H9 (cell line): ENCODE measurements at regions not wholly inside any gene's neighbourhood (a gene's known extent, or its start where the extent isn't known, plus 50 kb on each side); places are given as distances from the start of the nearest gene placed in this dataset.

Experiments used
- DNase-seq: peaks from one replicate; pipeline ENCODE4 v3.0.0-alpha.2; 2017
- H2AFZ ChIP-seq: one replicate; pipeline ENCODE4 v1.6.1; 2013; ENCODE audit warnings: mild to moderate bottlenecking, low read length, control low read depth, moderate library complexity
- H2AK5ac ChIP-seq: 2 replicates; pipeline ENCODE4 v1.6.1; 2013; ENCODE audit warnings: low read length, control low read depth, mixed read lengths; ENCODE audit not compliant: insufficient read length
- H2BK120ac ChIP-seq: one replicate; pipeline ENCODE4 v1.6.1; 2013; ENCODE audit warnings: low read depth, mild to moderate bottlenecking, low read length, control low read depth, inconsistent platforms; ENCODE audit not compliant: poor library complexity, severe bottlenecking
- H2BK12ac ChIP-seq: 2 replicates; pipeline ENCODE4 v1.6.1; 2013; ENCODE audit warnings: low read length, control low read depth, mixed read lengths, low read depth; ENCODE audit not compliant: insufficient read length
- H2BK15ac ChIP-seq: 2 replicates; pipeline ENCODE4 v1.6.1; 2013; ENCODE audit warnings: low read depth, low read length, control low read depth
- H2BK20ac ChIP-seq: one replicate; pipeline ENCODE4 v1.6.1; 2013; ENCODE audit warnings: low read depth, mild to moderate bottlenecking, low read length, control low read depth, inconsistent platforms; ENCODE audit not compliant: poor library complexity, severe bottlenecking
- H2BK5ac ChIP-seq: 2 replicates; pipeline ENCODE4 v1.6.1; 2013; ENCODE audit warnings: low read length, control low read depth, mixed read lengths; ENCODE audit not compliant: insufficient read length
- H3K14ac ChIP-seq: 2 replicates; pipeline ENCODE4 v1.6.1; 2013; ENCODE audit warnings: low read length, control low read depth; ENCODE audit not compliant: insufficient read depth
- H3K18ac ChIP-seq: 2 replicates; pipeline ENCODE4 v1.6.1; 2013; ENCODE audit warnings: low read depth, mild to moderate bottlenecking, mixed read lengths, low read length, control low read depth; ENCODE audit not compliant: insufficient read length
- H3K23ac ChIP-seq: 2 replicates; pipeline ENCODE4 v1.6.1; 2013; ENCODE audit warnings: low read length, control low read depth, mixed read lengths, low read depth; ENCODE audit not compliant: insufficient read length
- H3K23me2 ChIP-seq: 2 replicates; pipeline ENCODE4 v1.6.1; 2013; ENCODE audit warnings: low read depth, mild to moderate bottlenecking, mixed read lengths, low read length, control low read depth; ENCODE audit not compliant: insufficient read length, poor library complexity, severe bottlenecking
- H3K27ac ChIP-seq: 2 replicates; pipeline ENCODE4 v1.5.1; 2013; ENCODE audit warnings: low read length, control low read depth, mixed read lengths, low read depth; ENCODE audit not compliant: insufficient read length
- H3K27me3 ChIP-seq: 2 replicates; pipeline ENCODE4 v1.6.1; 2013; ENCODE audit warnings: low read length, control low read depth, inconsistent platforms; ENCODE audit not compliant: insufficient read depth
- H3K4ac ChIP-seq: 2 replicates; pipeline ENCODE4 v1.6.1; 2013; ENCODE audit warnings: low read depth, mild to moderate bottlenecking, control low read depth, inconsistent platforms, low read length, moderate library complexity
- H3K4me1 ChIP-seq: 2 replicates; pipeline ENCODE4 v1.6.1; 2013; ENCODE audit warnings: low read length, control low read depth, inconsistent platforms; ENCODE audit not compliant: insufficient read depth
- H3K4me2 ChIP-seq: 2 replicates; pipeline ENCODE4 v1.6.1; 2013; ENCODE audit warnings: low read length, control low read depth, mixed read lengths; ENCODE audit not compliant: insufficient read length, insufficient read depth
- H3K56ac ChIP-seq: 2 replicates; pipeline ENCODE4 v1.6.1; 2013; ENCODE audit warnings: low read depth, mild to moderate bottlenecking, mixed read lengths, low read length, control low read depth; ENCODE audit not compliant: insufficient read length
- H3K79me1 ChIP-seq: 2 replicates; pipeline ENCODE4 v1.6.1; 2013; ENCODE audit warnings: low read depth, mild to moderate bottlenecking, moderate library complexity, low read length, control low read depth, inconsistent platforms; ENCODE audit not compliant: insufficient read depth, poor library complexity, severe bottlenecking
- H3K79me2 ChIP-seq: 2 replicates; pipeline ENCODE4 v1.6.1; 2013; ENCODE audit warnings: low read length, control low read depth, inconsistent platforms; ENCODE audit not compliant: insufficient read depth
- H3K9ac ChIP-seq: 2 replicates; pipeline ENCODE4 v1.6.1; 2013; ENCODE audit warnings: low read length, control low read depth, mixed read lengths; ENCODE audit not compliant: insufficient read length; ENCODE audit errors: extremely low read depth
- H3K9me3 ChIP-seq: one replicate; pipeline ENCODE4 v1.6.1; 2013; ENCODE audit warnings: low read depth, low read length, inconsistent platforms; ENCODE audit not compliant: control insufficient read depth
- H3T11ph ChIP-seq: one replicate; pipeline ENCODE4 v1.6.1; 2013; ENCODE audit warnings: mild to moderate bottlenecking, low read length, control low read depth, inconsistent platforms
- H4K20me1 ChIP-seq: one replicate; pipeline ENCODE4 v1.6.1; 2013; ENCODE audit not compliant: control insufficient read depth, insufficient read length, insufficient read depth
- H4K5ac ChIP-seq: 2 replicates; pipeline ENCODE4 v1.6.1; 2013; ENCODE audit warnings: low read depth, mild to moderate bottlenecking, mixed read lengths, low read length, control low read depth; ENCODE audit not compliant: insufficient read length
- H4K8ac ChIP-seq: replicated peaks from 2 replicates; pipeline ENCODE4 v1.6.1; 2013; ENCODE audit warnings: low read length, control low read depth, mixed read lengths, low read depth; ENCODE audit not compliant: insufficient read length
- H4K91ac ChIP-seq: 2 replicates; pipeline ENCODE4 v1.6.1; 2013; ENCODE audit warnings: low read depth, mild to moderate bottlenecking, moderate library complexity, mixed read lengths, low read length, control low read depth; ENCODE audit not compliant: insufficient read length
- H3K27ac Mint-ChIP-seq, 3 experiments: 2 replicates in 2 of 3; 3 replicates in 1 of 3; pipeline ENCODE4 v1.8.0; 2020 to 2021; ENCODE audit warnings: mixed read lengths in 3 of 3, mild to moderate bottlenecking in 1 of 3, moderate library complexity in 1 of 3
- H3K27me3 Mint-ChIP-seq: 2 replicates; pipeline ENCODE4 v1.8.0; 2021; ENCODE audit warnings: low read depth, mild to moderate bottlenecking, moderate library complexity, mixed read lengths
- H3K36me3 Mint-ChIP-seq, 3 experiments: 2 replicates in 2 of 3; 3 replicates in 1 of 3; pipeline ENCODE4 v1.8.0; 2020 to 2021; ENCODE audit warnings: low read depth in 3 of 3, mixed read lengths in 3 of 3; ENCODE audit not compliant: insufficient read depth in 1 of 3
- H3K4me1 Mint-ChIP-seq, 2 experiments: 2 replicates each; pipeline ENCODE4 v1.8.0; 2020; ENCODE audit warnings: mixed read lengths in 2 of 2
- H3K4me3 Mint-ChIP-seq, 2 experiments: 2 replicates in 1 of 2; 3 replicates in 1 of 2; pipeline ENCODE4 v1.8.0; 2020 to 2021; ENCODE audit warnings: mild to moderate bottlenecking in 2 of 2, mixed read lengths in 2 of 2, moderate library complexity in 1 of 2
- H3K9me3 Mint-ChIP-seq, 2 experiments: 2 replicates in 1 of 2; 3 replicates in 1 of 2; pipeline ENCODE4 v1.8.0; 2020; ENCODE audit warnings: mild to moderate bottlenecking in 2 of 2, mixed read lengths in 2 of 2, moderate library complexity in 1 of 2
- CTCF ChIP-seq: fragments of 200-600 bp; sonication (generic); conservative IDR thresholded peaks from 3 replicates; pipeline ENCODE4 v1.8.0; 2021; ENCODE audit warnings: antibody characterized with exemption, mild to moderate bottlenecking
- WGBS: extraction: QIAGEN DNeasy Blood & Tissue Kit; methylation state at CpG from one replicate; pipeline ENCODE4 v1.1.7; 2013; ENCODE audit warnings: missing lambda C conversion rate, low lambda C conversion rate, mixed read lengths; ENCODE audit not compliant: insufficient read length; ENCODE audit errors: extremely low coverage; 5-methylcytosine and 5-hydroxymethylcytosine counted together

DNA sequence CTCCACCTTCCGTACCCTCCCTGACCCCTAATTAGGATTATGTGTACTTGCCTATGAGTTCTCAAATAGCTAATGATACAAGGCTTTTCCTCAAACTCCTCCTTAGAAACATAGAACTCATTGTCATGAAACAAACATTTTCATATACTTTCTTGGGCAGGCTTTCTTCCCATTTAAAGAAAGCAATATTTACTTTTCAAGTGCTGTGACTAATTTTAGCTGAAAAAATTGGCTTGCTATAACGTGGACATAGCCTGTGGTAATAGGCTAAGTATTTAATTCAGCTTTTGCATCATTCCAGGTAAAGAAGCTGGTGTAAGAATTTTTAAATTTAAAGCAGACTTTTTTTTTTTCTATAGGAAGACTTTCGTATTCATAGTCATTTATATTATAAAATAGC lies 208.7 kb downstream of the SOX2 start:
- no peak overlapping the region for H4K91ac ChIP-seq
- Mint-ChIP-seq H3K27me3 (no peaks in the 10 kb centered on the region), H3K4me3 (no peak overlapping the region), H3K4me1 (peaks cover 24% of the 10 kb centered on the region in 2 experiments), H3K9me3 (peaks cover 7 to 9% of the 10 kb centered on the region in 2 experiments; a peak in 4 of 5 replicates), H3K27ac (no peak overlapping the region), H3K36me3 (peaks cover 0 to 4% (median 2%) of the 10 kb centered on the region in 3 experiments; a peak in 5 of 7 replicates)
- no CpG with 5 or more reads among the region's 3 CpGs for WGBS
- H2BK5ac ChIP-seq, result no peak overlapping the region
- no peak overlapping the region for H2BK120ac ChIP-seq
- no peak overlapping the region for H3T11ph ChIP-seq
- H3K18ac ChIP-seq, result no peak overlapping the region
- H3K23me2 ChIP-seq, result no peaks in the 10 kb centered on the region
- H2BK20ac ChIP-seq, result no peak overlapping the region
- H3K79me2 ChIP-seq, result no peaks in the 10 kb centered on the region
- H2BK15ac ChIP-seq, result no peak overlapping the region
- no peaks in the 10 kb centered on the region for H3K79me1 ChIP-seq
- no peak overlapping the region for H3K4me2 ChIP-seq
- H3K27ac ChIP-seq, result no peak overlapping the region
- no peaks in the 10 kb centered on the region for H3K27me3 ChIP-seq
- no peak for DNase-seq
- H3K9ac ChIP-seq, result no peak overlapping the region
- no peak overlapping the region for H3K56ac ChIP-seq
- H3K4ac ChIP-seq, result no peak overlapping the region
- no peak overlapping the region for H2BK12ac ChIP-seq
- no peak overlapping the region for H4K5ac ChIP-seq
- H3K9me3 ChIP-seq, result no peaks in the 10 kb centered on the region
- no peak overlapping the region for H3K23ac ChIP-seq
- H3K14ac ChIP-seq, result no peak overlapping the region
- no peak overlapping the region for H4K8ac ChIP-seq
- no peaks in the 10 kb centered on the region for H4K20me1 ChIP-seq
- H3K4me1 ChIP-seq, result peaks cover 10% of the 10 kb centered on the region
- H2AK5ac ChIP-seq, result no peak overlapping the region
- no peak overlapping the region for H2AFZ ChIP-seq
- TF ChIP-seq CTCF, result no peak
